ENCODE measurements at regions not wholly inside any gene's neighbourhood (a gene's known extent, or its start where the extent isn't known, plus 50 kb on each side); places are given as distances from the start of the nearest gene placed in this dataset.

DNA sequence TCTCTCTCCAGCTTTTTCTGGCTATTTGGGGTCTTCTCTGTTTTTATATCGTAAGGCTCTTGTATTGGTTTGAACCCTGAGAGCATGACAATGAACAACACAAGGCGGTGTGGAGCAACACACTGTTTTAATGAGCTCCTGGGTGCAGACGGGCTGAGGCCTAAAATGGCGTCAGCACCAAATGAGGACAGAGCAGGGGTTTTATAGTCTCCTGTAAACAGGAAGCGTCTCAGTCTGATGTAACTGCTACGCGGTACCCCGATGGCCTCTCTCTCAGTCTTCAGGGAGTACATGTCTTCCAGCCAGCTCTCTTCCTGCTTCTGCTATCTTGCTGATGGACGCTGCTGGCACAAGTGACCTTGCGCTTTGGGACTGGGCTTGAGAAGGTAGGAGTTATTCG lies 95.9 kb upstream of the CCDC71L start:
- no peak for ATAC-seq
- Mint-ChIP-seq H3K36me3 (ENCODE audit: low read depth) (peaks cover 33% of the 10 kb centered on the region; the same call in 2 of the 3 replicates), H3K27ac (no peak overlapping the region), H3K4me1 (no peaks in the 10 kb centered on the region; the same call in 2 of the 3 replicates), H3K27me3 (ENCODE audit: insufficient read depth, low read depth, poor library complexity) (no peaks in the 10 kb centered on the region), H3K4me3 (no peak overlapping the region), H3K9me3 (peaks cover 41% of the 10 kb centered on the region)
- H3K79me2 ChIP-seq (replicated peaks; ENCODE audit: insufficient read depth): no peaks in the 10 kb centered on the region
- no peak overlapping the region for H3K4me3 ChIP-seq
- DNase-seq (ENCODE audit: low spot score): no peak
- TF ChIP-seq ZNF114 (CRISPR knock-in tag; IDR thresholded peaks at IDR 0.05) (no peak), JUNB (IDR thresholded peaks at IDR 0.05; ENCODE audit: unreplicated experiment) (no peak), EZH2phosphoT487 (IDR thresholded peaks at IDR 0.05; ENCODE audit: unreplicated experiment) (no peak)
- no peaks in the 10 kb centered on the region for H3K27me3 ChIP-seq (ENCODE audit: insufficient read depth)
- no peaks in the 10 kb centered on the region; the same call in 1 of the 2 replicates for H4K20me1 ChIP-seq (replicated peaks; ENCODE audit: insufficient read depth)
- H2AFZ ChIP-seq: peak overlapping the region; percentile 49; the same call in 1 of the 2 replicates
- no peaks in the 10 kb centered on the region for H3K4me1 ChIP-seq (ENCODE audit: insufficient read depth)
- 0 out of 2 replicates have a peak, but pooled peaks cover 5% of the 10 kb centered on the region for H3K9me2 ChIP-seq (ENCODE audit: insufficient read depth)
- H3K4me2 ChIP-seq: no peak overlapping the region
- no peak overlapping the region for H3K27ac ChIP-seq (ENCODE audit: low read depth)
- H3K36me3 ChIP-seq (ENCODE audit: insufficient read depth): peaks cover 7% of the 10 kb centered on the region
- H3F3A ChIP-seq (replicated peaks; ENCODE audit: low read depth): no peaks in the 10 kb centered on the region

DNA sequence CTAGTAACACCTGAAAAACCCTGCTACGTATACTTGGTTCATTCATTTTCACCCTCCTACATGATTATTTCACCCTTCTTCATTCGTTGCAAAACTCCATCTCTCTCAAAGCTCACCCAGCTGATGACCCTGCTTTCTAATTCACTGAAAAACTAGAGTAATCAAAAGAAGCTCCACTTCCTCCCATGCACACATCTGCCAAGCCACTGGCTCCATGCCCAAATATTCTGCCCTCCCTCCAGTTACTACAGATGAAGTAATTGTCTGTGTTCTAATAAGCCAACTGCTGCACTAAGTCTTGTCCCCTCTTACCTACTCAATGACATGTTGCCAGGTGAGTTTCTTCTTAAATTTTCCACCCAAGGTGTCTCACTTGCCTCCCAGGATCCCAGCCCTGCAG lies 96.9 kb upstream of the CCDC71L start:
- H3K4me1 ChIP-seq (ENCODE audit: insufficient read depth): no peaks in the 10 kb centered on the region
- no peaks in the 10 kb centered on the region; the same call in 1 of the 2 replicates for H4K20me1 ChIP-seq (replicated peaks; ENCODE audit: insufficient read depth)
- Mint-ChIP-seq H3K4me3 (no peak overlapping the region), H3K4me1 (no peaks in the 10 kb centered on the region; the same call in 2 of the 3 replicates), H3K9me3 (peaks cover 41% of the 10 kb centered on the region), H3K27ac (peak overlapping the region; percentile 61; the same call in 1 of the 2 replicates), H3K36me3 (ENCODE audit: low read depth) (peaks cover 33% of the 10 kb centered on the region; the same call in 2 of the 3 replicates), H3K27me3 (ENCODE audit: insufficient read depth, low read depth, poor library complexity) (no peaks in the 10 kb centered on the region)
- H3K9me2 ChIP-seq (ENCODE audit: insufficient read depth): 0 out of 2 replicates have a peak, but pooled peaks cover 5% of the 10 kb centered on the region
- H3K27ac ChIP-seq (ENCODE audit: low read depth): no peak overlapping the region
- H3F3A ChIP-seq (replicated peaks; ENCODE audit: low read depth): no peaks in the 10 kb centered on the region
- H3K36me3 ChIP-seq (ENCODE audit: insufficient read depth): peaks cover 7% of the 10 kb centered on the region
- TF ChIP-seq EZH2 (IDR thresholded peaks at IDR 0.05; ENCODE audit: low read depth, unreplicated experiment) (no peak), ZNF114 (CRISPR knock-in tag; IDR thresholded peaks at IDR 0.05) (no peak), STAT1 (IDR thresholded peaks at IDR 0.05; ENCODE audit: unreplicated experiment) (no peak), ETS1 (IDR thresholded peaks at IDR 0.05) (no peak)
- TF ChIP-seq, protein P1, sequence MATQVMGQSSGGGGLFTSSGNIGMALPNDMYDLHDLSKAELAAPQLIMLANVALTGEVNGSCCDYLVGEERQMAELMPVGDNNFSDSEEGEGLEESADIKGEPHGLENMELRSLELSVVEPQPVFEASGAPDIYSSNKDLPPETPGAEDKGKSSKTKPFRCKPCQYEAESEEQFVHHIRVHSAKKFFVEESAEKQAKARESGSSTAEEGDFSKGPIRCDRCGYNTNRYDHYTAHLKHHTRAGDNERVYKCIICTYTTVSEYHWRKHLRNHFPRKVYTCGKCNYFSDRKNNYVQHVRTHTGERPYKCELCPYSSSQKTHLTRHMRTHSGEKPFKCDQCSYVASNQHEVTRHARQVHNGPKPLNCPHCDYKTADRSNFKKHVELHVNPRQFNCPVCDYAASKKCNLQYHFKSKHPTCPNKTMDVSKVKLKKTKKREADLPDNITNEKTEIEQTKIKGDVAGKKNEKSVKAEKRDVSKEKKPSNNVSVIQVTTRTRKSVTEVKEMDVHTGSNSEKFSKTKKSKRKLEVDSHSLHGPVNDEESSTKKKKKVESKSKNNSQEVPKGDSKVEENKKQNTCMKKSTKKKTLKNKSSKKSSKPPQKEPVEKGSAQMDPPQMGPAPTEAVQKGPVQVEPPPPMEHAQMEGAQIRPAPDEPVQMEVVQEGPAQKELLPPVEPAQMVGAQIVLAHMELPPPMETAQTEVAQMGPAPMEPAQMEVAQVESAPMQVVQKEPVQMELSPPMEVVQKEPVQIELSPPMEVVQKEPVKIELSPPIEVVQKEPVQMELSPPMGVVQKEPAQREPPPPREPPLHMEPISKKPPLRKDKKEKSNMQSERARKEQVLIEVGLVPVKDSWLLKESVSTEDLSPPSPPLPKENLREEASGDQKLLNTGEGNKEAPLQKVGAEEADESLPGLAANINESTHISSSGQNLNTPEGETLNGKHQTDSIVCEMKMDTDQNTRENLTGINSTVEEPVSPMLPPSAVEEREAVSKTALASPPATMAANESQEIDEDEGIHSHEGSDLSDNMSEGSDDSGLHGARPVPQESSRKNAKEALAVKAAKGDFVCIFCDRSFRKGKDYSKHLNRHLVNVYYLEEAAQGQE (IDR thresholded peaks at IDR 0.05; ENCODE audit: unreplicated experiment): no peak
- TF ChIP-seq, protein P2, sequence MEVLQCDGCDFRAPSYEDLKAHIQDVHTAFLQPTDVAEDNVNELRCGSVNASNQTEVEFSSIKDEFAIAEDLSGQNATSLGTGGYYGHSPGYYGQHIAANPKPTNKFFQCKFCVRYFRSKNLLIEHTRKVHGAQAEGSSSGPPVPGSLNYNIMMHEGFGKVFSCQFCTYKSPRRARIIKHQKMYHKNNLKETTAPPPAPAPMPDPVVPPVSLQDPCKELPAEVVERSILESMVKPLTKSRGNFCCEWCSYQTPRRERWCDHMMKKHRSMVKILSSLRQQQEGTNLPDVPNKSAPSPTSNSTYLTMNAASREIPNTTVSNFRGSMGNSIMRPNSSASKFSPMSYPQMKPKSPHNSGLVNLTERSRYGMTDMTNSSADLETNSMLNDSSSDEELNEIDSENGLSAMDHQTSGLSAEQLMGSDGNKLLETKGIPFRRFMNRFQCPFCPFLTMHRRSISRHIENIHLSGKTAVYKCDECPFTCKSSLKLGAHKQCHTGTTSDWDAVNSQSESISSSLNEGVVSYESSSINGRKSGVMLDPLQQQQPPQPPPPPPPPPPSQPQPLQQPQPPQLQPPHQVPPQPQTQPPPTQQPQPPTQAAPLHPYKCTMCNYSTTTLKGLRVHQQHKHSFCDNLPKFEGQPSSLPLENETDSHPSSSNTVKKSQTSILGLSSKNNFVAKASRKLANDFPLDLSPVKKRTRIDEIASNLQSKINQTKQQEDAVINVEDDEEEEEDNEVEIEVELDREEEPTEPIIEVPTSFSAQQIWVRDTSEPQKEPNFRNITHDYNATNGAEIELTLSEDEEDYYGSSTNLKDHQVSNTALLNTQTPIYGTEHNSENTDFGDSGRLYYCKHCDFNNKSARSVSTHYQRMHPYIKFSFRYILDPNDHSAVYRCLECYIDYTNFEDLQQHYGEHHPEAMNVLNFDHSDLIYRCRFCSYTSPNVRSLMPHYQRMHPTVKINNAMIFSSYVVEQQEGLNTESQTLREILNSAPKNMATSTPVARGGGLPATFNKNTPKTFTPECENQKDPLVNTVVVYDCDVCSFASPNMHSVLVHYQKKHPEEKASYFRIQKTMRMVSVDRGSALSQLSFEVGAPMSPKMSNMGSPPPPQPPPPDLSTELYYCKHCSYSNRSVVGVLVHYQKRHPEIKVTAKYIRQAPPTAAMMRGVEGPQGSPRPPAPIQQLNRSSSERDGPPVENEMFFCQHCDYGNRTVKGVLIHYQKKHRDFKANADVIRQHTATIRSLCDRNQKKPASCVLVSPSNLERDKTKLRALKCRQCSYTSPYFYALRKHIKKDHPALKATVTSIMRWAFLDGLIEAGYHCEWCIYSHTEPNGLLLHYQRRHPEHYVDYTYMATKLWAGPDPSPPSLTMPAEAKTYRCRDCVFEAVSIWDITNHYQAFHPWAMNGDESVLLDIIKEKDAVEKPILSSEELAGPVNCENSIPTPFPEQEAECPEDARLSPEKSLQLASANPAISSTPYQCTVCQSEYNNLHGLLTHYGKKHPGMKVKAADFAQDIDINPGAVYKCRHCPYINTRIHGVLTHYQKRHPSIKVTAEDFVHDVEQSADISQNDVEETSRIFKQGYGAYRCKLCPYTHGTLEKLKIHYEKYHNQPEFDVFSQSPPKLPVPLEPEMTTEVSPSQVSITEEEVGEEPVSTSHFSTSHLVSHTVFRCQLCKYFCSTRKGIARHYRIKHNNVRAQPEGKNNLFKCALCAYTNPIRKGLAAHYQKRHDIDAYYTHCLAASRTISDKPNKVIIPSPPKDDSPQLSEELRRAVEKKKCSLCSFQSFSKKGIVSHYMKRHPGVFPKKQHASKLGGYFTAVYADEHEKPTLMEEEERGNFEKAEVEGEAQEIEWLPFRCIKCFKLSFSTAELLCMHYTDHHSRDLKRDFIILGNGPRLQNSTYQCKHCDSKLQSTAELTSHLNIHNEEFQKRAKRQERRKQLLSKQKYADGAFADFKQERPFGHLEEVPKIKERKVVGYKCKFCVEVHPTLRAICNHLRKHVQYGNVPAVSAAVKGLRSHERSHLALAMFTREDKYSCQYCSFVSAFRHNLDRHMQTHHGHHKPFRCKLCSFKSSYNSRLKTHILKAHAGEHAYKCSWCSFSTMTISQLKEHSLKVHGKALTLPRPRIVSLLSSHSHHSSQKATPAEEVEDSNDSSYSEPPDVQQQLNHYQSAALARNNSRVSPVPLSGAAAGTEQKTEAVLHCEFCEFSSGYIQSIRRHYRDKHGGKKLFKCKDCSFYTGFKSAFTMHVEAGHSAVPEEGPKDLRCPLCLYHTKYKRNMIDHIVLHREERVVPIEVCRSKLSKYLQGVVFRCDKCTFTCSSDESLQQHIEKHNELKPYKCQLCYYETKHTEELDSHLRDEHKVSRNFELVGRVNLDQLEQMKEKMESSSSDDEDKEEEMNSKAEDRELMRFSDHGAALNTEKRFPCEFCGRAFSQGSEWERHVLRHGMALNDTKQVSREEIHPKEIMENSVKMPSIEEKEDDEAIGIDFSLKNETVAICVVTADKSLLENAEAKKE (CRISPR knock-in tag; IDR thresholded peaks at IDR 0.05): no peak
- no peak overlapping the region for H3K4me3 ChIP-seq
- no peak overlapping the region for H3K4me2 ChIP-seq
- DNase-seq (ENCODE audit: low spot score): no peak
- no peak for ATAC-seq
- no peaks in the 10 kb centered on the region for H3K27me3 ChIP-seq (ENCODE audit: insufficient read depth)
- H3K79me2 ChIP-seq (replicated peaks; ENCODE audit: insufficient read depth): no peaks in the 10 kb centered on the region
- H2AFZ ChIP-seq: no peak overlapping the region

Data from GM23338 (cell line).